ENCODE measurements at regions not wholly inside any gene's neighbourhood (a gene's known extent, or its start where the extent isn't known, plus 50 kb on each side); places are given as distances from the start of the nearest gene placed in this dataset.

DNA sequence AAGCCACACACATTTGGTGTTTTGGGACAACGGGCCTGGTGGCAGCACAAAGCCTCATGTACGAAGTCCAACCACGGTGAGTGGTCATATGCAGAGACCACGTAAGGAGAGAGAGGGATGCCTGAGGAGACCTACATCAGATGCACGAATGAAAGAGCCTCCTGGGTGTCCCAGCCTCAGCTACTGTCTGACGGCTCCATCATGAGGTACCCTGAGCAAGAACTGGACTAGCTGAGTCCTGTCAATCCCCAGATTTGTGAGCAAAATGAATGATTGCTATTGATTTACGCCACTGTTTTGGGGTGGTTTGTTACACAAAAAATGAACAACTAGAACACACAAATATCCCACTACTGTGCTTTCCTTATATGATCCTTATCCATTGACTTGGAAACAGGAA is 275.7 kb upstream of the KYNU start:
- TF ChIP-seq, protein P1, sequence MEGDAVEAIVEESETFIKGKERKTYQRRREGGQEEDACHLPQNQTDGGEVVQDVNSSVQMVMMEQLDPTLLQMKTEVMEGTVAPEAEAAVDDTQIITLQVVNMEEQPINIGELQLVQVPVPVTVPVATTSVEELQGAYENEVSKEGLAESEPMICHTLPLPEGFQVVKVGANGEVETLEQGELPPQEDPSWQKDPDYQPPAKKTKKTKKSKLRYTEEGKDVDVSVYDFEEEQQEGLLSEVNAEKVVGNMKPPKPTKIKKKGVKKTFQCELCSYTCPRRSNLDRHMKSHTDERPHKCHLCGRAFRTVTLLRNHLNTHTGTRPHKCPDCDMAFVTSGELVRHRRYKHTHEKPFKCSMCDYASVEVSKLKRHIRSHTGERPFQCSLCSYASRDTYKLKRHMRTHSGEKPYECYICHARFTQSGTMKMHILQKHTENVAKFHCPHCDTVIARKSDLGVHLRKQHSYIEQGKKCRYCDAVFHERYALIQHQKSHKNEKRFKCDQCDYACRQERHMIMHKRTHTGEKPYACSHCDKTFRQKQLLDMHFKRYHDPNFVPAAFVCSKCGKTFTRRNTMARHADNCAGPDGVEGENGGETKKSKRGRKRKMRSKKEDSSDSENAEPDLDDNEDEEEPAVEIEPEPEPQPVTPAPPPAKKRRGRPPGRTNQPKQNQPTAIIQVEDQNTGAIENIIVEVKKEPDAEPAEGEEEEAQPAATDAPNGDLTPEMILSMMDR (IDR thresholded peaks at IDR 0.05; ENCODE audit: partially characterized antibody, unreplicated experiment): no peak
- H3K36me3 Mint-ChIP-seq (ENCODE audit: unreplicated experiment): no peaks in the 10 kb centered on the region
- no peaks in the 10 kb centered on the region for H3K4me1 Mint-ChIP-seq (ENCODE audit: low read depth, unreplicated experiment)
- H3K4me3 Mint-ChIP-seq (ENCODE audit: unreplicated experiment): no peak overlapping the region
- no peak for DNase-seq
- peaks cover 2% of the 10 kb centered on the region for H3K27me3 Mint-ChIP-seq (ENCODE audit: unreplicated experiment)
- H3K9me3 Mint-ChIP-seq (ENCODE audit: unreplicated experiment): no peaks in the 10 kb centered on the region
- no peak overlapping the region for H3K27ac Mint-ChIP-seq (ENCODE audit: unreplicated experiment)

DNA sequence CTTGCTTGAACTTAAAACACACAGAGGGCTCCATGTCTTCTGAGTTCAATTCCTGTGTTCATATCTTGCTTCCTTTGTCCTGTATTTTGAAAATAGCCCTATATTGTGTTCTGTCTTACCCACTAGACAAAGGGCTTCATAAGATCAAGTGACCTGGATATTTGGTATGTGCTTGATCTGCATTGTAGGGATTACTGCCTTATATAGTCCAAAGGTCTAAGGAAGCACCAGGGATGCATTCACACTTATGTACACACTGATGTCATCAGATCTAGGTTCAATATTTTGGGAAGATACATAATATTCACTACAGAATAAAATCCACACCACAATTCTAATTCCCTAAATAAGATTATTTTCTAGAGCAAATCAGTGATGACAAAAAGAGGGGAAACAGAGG is 278.0 kb upstream of the KYNU start:
- no peaks in the 10 kb centered on the region for H3K9me3 Mint-ChIP-seq (ENCODE audit: unreplicated experiment)
- H3K27ac Mint-ChIP-seq (ENCODE audit: unreplicated experiment): no peak overlapping the region
- H3K27me3 Mint-ChIP-seq (ENCODE audit: unreplicated experiment): peaks cover 2% of the 10 kb centered on the region

GRCh38 chr2:142598846-142599245 is 278.6 kb upstream of the KYNU start:
- Mint-ChIP-seq H3K36me3 (ENCODE audit: unreplicated experiment) (no peaks in the 10 kb centered on the region), H3K4me1 (ENCODE audit: low read depth, unreplicated experiment) (peaks cover 1% of the 10 kb centered on the region), H3K9me3 (ENCODE audit: unreplicated experiment) (no peaks in the 10 kb centered on the region), H3K27me3 (ENCODE audit: unreplicated experiment) (peaks cover 2% of the 10 kb centered on the region), H3K4me3 (ENCODE audit: unreplicated experiment) (no peak overlapping the region), H3K27ac (ENCODE audit: unreplicated experiment) (no peak overlapping the region)
- TF ChIP-seq, protein P1 (IDR thresholded peaks at IDR 0.05; ENCODE audit: partially characterized antibody, unreplicated experiment): no peak
- DNase-seq: no peak

More for the DNA sequence above, 278.0 kb upstream of the KYNU start:
- no peaks in the 10 kb centered on the region for H3K4me1 Mint-ChIP-seq (ENCODE audit: low read depth, unreplicated experiment)
- DNase-seq: no peak
- H3K36me3 Mint-ChIP-seq (ENCODE audit: unreplicated experiment): no peaks in the 10 kb centered on the region
- H3K4me3 Mint-ChIP-seq (ENCODE audit: unreplicated experiment): no peak overlapping the region
- TF ChIP-seq, protein P1 (IDR thresholded peaks at IDR 0.05; ENCODE audit: partially characterized antibody, unreplicated experiment): no peak

DNA sequence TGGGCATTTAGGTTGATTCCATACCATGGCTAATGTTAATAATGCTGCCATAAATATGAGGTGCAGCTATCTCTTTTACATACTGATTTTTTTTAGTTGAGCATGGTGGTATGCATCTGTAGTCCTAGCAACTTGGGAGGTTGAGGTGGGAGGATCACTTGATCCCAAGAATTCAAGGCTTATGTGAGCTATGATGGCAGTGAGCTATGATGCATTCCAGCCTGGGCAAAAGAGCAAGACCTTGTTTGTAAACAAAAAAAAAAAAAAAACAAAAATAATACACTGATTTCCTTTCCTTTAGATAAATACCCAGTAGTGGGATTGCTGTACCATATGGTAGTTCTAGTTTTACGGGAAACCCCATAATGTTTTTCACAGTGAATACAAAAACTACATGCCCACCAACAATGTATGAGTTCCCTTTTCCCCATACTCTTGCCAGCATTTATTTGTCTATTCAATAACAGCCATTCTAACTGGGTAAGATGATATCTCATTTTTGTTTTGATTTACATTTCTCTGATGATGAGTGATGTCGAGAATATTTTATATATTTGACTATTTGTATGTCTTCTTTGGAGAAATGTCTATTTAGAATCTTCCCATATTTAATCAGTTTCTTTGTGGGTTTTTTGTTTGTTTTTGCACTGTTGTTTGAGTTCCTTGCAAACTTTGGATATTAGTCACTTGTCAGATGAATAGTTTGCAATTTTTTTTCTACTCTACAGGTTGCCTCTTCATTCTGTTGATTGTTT is 281.0 kb upstream of the KYNU start:
- H3K4me3 Mint-ChIP-seq (ENCODE audit: unreplicated experiment): no peak overlapping the region
- no peaks in the 10 kb centered on the region for H3K9me3 Mint-ChIP-seq (ENCODE audit: unreplicated experiment)
- TF ChIP-seq, protein P1 (IDR thresholded peaks at IDR 0.05; ENCODE audit: partially characterized antibody, unreplicated experiment): no peak
- H3K4me1 Mint-ChIP-seq (ENCODE audit: low read depth, unreplicated experiment): peaks cover 2% of the 10 kb centered on the region
- peaks cover 2% of the 10 kb centered on the region for H3K27me3 Mint-ChIP-seq (ENCODE audit: unreplicated experiment)
- no peak for DNase-seq
- H3K27ac Mint-ChIP-seq (ENCODE audit: unreplicated experiment): no peak overlapping the region
- no peaks in the 10 kb centered on the region for H3K36me3 Mint-ChIP-seq (ENCODE audit: unreplicated experiment)

- no peak overlapping the region for H3K4me3 Mint-ChIP-seq (ENCODE audit: unreplicated experiment)
- TF ChIP-seq, protein P1 (IDR thresholded peaks at IDR 0.05; ENCODE audit: partially characterized antibody, unreplicated experiment): no peak
- peaks cover 2% of the 10 kb centered on the region for H3K27me3 Mint-ChIP-seq (ENCODE audit: unreplicated experiment)
- H3K36me3 Mint-ChIP-seq (ENCODE audit: unreplicated experiment): no peaks in the 10 kb centered on the region
- peaks cover 2% of the 10 kb centered on the region for H3K4me1 Mint-ChIP-seq (ENCODE audit: low read depth, unreplicated experiment)
- DNase-seq: no peak
- H3K27ac Mint-ChIP-seq (ENCODE audit: unreplicated experiment): no peak overlapping the region
- H3K9me3 Mint-ChIP-seq (ENCODE audit: unreplicated experiment): no peaks in the 10 kb centered on the region
Observed at GRCh38 chr2:142594935-142595334, 282.5 kb upstream of the KYNU start.
